ENCODE measurements at regions not wholly inside any gene's neighbourhood (a gene's known extent, or its start where the extent isn't known, plus 50 kb on each side); places are given as distances from the start of the nearest gene placed in this dataset.

- no peak for DNase-seq
Observed at GRCh38 chr11:31997955-31998354, 92.9 kb upstream of the RCN1 start.

GRCh38 chr11:31996159-31996881, 94.6 kb upstream of the RCN1 start:
- DNase-seq: no peak

- DNase-seq: peak; percentile 45
Observed at GRCh38 chr11:31995525-31996094, 95.3 kb upstream of the RCN1 start.

- peak; percentile 9 for DNase-seq
Observed at GRCh38 chr11:31995032-31995431, 95.8 kb upstream of the RCN1 start.

GRCh38 chr11:31987118-31988005, 103.5 kb upstream of the RCN1 start:
- DNase-seq: no peak

- no peak for DNase-seq
Observed at GRCh38 chr11:31986201-31986889, 104.5 kb upstream of the RCN1 start.

GRCh38 chr11:31981457-31981856, 109.4 kb upstream of the RCN1 start:
- no peak for DNase-seq

- no peak for DNase-seq
Observed at GRCh38 chr11:31977343-31977742, 113.5 kb upstream of the RCN1 start.

- DNase-seq: no peak
Observed at GRCh38 chr11:31974366-31975136, 116.3 kb upstream of the RCN1 start.

GRCh38 chr11:31973172-31973571, 117.7 kb upstream of the RCN1 start:
- no peak for DNase-seq

- no peak for DNase-seq
Observed at GRCh38 chr11:31972623-31973022, 118.3 kb upstream of the RCN1 start.

- no peak for DNase-seq
Observed at GRCh38 chr11:31969359-31969702, 121.5 kb upstream of the RCN1 start.

- DNase-seq: no peak
Observed at GRCh38 chr11:31968461-31969358, 122.2 kb upstream of the RCN1 start.

GRCh38 chr11:31967404-31968130, 123.3 kb upstream of the RCN1 start:
- no peak for DNase-seq

- DNase-seq: no peak
Observed at GRCh38 chr11:31966846-31967245, 124.0 kb upstream of the RCN1 start.

GRCh38 chr11:31964181-31964580, 126.7 kb upstream of the RCN1 start:
- no peak for DNase-seq

GRCh38 chr11:31960126-31960525, 130.7 kb upstream of the RCN1 start:
- DNase-seq: no peak

- no peak for DNase-seq
Observed at GRCh38 chr11:31959716-31960115, 131.2 kb upstream of the RCN1 start.

GRCh38 chr11:31958076-31958735, 132.7 kb upstream of the RCN1 start:
- peak; percentile 47 for DNase-seq

GRCh38 chr11:31957674-31958073, 133.2 kb upstream of the RCN1 start:
- DNase-seq: no peak
